CD4-positive, alpha-beta T cell treated with Interferon gamma for 1 hour (primary cell): ENCODE measurements at regions not wholly inside any gene's neighbourhood (a gene's known extent, or its start where the extent isn't known, plus 50 kb on each side); places are given as distances from the start of the nearest gene placed in this dataset.
"Not testable (repeated sequence)": the region's sequence is repeated elsewhere in the genome, so short reads cannot be mapped to it uniquely, and the experiment has no call there.

ENCODE experiments used
- DNase-seq: peaks from one replicate; pipeline ENCODE4 v3.0.0-alpha.2; 2020

DNA sequence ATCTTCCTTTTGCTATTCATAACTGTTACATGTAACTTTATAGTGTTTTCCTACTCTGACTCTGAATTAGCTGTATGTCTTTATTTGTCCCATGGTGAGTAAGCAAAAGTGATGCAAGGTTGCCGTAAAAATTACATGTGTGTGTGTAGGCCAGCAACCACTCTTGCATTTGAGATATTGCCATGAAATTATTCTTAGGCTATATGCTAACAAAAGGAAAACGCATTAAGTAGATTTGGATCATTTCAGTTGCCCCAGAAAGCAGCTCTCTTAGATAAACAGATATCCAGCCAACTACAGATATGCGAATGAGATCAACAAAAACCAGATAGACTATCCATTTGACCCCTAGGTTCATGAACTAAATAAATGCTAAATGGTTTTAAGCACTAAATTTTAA, 73.6 kb downstream of the CYLC2 start:
- no peak for DNase-seq

GRCh38 chr9:103078581-103078980, 83.4 kb downstream of the CYLC2 start:
- DNase-seq, result no peak

DNA sequence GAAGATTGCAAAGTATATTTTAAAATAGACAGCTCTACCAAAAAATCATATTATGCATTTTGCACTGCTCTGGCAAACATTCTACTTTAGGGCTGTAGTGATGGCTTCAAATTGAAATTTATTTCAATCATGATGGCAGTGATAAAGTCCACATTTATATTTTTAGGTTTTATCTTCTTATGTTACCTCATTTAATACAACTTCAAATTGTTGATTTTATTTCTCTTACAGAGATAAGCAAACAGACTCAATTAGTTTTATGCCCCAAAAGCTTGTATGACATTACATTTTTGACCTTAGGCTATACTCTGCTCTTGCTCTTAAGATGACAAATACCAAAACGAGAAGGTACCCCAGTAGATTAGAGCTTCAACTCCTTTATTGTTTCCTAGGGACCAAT, 87.4 kb downstream of the CYLC2 start:
- no peak for DNase-seq

DNA sequence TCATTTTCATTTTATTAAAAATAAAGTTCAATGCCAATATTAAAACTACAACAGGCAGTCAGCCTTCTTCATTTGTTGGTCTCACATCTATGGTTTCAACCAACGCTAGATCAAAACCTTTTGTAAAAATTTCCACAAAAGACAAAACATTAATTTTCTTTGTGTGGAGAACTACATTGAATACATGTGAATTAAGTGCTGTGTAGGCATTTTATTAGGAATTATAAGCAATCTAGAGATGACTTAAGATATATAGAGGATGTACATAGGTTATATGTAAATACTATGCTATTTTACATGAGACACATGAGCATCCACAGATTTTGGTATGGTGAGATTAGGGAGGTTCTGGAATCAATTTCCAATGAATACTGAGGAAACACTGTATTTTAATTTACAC, 94.2 kb downstream of the CYLC2 start:
- no peak for DNase-seq

- DNase-seq, result no peak
These were observed 109.0 kb downstream of the CYLC2 start for GRCh38 chr9:103104101-103104500.

- DNase-seq, result no peak
These were observed 121.1 kb downstream of the CYLC2 start for GRCh38 chr9:103116246-103116645.

- DNase-seq, result no peak
These were observed 131.4 kb downstream of the CYLC2 start for GRCh38 chr9:103126494-103126893.

DNA sequence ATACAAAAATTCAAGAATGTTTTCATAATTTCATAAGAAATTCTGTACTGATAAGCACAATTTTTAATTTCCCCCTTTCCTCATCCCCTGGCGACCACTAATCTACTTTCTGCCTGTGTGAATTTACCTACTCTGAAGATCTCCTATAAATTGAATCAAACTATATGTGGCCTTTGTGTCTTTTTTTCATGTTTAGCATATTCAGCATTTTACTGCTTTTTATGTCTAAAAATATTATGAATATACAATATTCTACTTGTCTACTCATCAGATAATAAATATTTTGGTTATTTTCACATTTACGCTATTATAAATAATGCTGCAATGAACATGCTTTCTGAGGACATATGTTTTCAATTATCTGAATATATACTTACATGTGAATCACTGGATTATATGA, 144.8 kb downstream of the CYLC2 start:
- no peak for DNase-seq

- no peak for DNase-seq
These were observed 157.3 kb downstream of the CYLC2 start for GRCh38 chr9:103152473-103152872.

DNA sequence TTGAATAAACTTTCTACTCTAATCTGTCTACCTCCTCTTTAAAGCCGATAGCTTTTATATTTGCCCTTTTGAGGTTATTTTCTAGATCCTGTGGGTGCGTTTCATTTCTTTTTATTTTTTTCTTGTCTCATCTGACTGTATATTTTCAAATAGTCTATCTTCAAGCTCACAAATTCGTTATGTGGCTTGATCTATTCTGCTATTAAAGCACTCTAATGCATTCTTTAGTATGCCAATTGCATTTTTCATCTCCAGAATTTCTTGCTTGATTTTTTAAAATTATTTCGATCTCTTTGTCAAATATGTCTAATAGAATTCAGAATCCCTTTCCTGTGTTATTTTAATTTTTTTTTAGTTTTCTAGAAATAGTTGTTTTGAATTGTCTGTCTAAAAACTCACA, 172.4 kb downstream of the CYLC2 start:
- DNase-seq, result no peak

DNA sequence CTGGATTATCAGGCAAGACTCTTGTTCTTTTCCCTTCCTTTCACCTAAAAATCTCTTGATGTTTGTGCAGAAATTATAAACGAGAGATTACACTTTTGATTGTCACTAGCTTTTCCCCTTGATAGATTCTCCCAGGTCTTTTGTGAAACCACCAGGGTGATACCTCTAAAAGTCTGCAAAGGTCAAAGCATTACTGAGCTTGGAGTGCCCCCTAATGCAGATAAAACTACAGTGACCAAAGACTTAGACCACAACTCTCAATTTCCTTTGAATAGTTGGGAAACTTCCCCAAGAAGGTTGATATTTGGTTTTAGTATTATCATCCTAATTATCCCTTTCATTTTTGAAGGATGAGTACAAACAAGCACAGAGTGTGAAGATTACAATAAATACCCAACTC, 173.1 kb downstream of the CYLC2 start:
- DNase-seq, result no peak

- no peak for DNase-seq
These were observed 174.7 kb downstream of the CYLC2 start for GRCh38 chr9:103169798-103170197.

DNA sequence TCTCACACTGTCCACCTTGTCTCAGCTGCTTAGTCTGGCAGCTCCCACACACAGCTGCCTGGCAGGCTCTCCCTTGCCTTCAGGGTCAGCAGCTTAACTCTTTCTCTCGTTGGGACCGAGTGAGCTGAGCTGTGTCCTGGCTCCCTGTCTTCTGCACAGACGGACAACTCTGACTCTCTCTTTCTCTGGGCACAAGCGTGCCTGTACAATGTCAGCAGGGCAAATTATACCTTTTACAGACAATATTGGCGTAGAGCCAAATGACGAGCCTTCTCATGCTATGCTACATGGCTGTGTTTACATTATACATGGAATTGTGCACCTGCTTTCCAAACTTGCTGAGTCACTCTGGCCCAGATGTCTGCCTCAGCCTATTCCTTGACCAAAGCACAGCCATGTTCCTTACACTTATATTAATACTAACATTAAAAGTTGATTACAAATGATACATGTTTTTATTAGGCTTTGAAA, 188.6 kb downstream of the CYLC2 start:
- no peak for DNase-seq

DNA sequence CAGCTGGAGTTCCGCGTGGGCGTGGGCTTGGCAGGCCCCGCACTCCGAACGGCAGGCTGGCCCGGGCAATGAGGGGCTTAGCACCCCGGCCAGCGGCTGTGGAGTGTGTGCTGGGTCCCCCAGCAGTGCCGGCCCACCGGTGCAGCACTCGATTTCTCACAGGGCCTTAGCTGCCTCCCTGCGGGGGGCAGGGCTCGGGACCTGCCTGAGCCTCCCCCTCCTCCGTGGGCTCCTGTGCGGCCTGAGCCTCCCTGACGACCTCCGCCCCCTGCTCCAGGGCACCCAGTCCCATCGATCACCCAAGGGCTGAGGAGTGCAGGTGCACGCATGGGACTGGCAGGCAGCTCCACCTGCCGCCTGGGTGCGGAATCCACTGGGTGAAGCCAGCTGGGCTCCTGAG, 191.8 kb downstream of the CYLC2 start:
- DNase-seq, result no peak

DNA sequence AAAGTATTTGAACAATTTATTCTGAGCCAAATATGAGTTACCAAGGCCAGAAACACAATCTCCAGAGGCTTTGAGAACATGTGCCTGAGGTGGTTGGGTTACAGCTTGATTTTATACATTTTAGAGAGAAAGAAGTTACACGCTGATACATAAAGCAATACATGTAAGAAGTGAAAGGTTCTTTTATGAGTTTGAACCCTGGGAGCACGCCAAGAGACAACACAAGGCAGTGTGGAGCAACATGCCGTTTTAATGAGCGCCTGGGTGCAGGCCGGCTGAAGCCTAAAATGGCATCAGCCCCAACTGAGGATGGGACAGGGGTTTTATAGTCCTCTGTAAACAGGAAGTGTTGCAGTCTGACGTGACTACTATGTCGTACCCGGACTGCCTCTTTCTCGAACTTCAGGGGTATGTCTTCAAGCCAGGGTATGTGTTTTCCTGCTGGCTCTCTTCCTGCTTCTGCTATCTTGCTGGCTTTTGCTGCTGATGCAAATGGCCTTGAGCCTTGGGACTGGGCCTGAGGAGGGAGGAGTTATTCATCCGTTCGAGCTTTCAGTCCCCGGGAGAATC, 193.7 kb downstream of the CYLC2 start:
- DNase-seq, result no peak

- no peak for DNase-seq
These were observed 198.9 kb downstream of the CYLC2 start for GRCh38 chr9:103193992-103194391.

DNA sequence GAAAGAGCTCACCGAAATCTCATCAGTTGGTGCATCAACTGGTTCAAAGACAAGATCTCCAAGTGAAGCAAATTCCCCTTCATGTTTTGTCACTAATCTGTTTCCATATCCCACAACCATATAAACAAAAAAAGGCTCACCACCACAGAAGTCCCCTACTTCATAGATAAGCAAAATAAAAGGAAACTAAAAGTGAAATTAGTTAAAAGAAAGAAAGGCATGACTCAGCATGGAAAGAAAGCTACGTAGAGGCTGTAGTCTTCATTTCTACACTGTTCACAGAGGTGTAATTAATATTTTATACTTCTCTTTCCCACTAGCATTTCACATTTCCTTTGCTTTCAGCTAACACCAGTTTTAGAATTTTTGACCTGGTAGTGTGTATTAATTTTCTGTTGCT, 208.0 kb downstream of the CYLC2 start:
- no peak for DNase-seq

DNA sequence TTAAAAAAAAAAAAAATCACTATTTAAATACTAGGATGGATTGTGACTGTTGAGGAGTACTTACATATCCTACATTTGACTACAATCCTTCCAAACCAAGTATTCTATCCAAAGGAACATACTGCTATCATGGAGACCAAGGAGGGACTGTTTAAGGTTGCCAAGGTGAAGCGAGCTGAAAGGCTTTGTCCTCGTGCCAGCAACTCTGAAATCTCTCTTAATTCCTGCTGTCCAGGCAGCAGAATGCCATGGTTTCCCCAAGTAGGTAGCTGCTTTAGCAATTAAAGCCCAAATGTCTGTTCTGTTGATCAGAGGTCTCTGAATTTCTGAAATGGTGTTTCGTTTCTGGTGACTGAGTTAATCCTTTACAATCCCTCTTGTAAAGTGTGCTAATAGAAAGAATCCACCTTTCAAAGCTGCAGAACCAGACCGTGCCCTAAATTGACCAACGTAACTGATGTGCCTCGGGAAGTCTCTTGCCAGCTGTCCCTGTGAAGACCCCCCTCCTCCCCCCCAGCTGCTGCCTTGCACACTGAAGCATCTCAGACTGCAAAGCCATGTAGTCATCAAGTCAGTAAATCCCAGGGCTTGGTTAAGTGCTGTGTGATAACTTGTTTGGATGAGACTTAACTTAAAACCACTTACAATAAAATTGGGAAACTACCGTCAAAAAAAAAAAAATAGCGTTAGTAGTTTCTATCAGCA, 210.9 kb downstream of the CYLC2 start:
- not testable (repeated sequence) for DNase-seq

- no peak for DNase-seq
These were observed 215.5 kb downstream of the CYLC2 start for GRCh38 chr9:103210607-103211006.

DNA sequence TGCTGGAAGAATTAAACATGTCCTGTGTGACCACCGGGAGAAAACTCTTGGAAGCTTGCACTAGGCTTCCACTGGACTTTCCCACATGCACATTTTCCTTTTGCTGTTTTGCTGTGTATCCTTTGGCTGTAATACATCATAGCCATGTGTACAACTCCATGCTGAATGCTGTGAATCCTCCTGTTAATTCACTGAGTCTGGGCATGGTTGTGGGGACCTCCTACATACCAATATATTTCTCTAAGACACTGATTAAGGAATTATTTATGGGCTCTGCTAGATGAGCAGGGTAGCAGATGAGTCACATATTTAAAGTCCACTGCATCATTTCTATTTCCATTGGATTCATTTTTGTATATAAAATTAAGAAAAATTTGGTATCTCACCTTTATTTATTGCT, 220.1 kb downstream of the CYLC2 start:
- no peak for DNase-seq

DNA sequence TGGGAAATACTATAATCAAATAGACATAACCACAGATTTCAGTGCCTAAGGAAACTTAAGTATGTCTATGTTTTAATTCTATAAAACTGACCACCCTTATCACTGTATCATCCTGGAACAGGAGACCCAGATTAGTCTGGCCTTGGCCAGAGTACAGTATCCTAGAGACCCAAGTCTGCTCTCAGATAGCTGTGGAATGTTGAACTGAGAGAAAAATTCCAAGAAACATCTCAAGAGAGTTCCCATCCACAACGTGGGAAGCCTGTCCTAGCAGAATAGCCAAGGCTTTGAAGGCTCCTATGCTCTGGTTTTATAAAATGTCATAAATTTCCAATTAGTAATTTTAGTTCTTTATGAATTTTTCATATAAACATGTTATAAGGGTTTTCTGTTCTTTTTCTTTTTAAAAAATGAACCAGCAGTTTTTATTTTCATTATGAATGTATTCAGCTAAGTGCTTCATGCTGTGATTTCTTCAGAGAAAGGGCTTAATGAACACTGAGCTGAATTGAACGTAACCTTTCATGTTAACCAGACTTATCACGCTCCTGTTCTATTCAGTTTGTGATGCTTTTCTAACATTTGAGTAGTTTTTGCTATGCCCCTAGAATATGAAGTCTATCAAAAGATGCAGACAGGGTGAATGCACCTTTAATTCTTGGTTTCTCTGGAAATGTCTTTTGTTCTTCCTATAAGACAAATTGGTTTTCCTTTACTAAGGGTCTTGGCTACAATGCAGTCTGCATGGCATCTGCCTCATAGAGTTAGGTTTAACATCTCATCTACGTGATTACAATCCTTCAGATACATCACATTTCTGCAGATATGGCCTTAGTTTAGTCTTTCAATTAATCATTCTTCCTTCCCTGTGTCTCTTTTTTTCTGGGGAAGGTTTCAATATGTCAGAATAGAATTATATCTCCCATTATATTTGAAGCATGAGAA, 230.8 kb downstream of the CYLC2 start:
- no peak for DNase-seq

DNA sequence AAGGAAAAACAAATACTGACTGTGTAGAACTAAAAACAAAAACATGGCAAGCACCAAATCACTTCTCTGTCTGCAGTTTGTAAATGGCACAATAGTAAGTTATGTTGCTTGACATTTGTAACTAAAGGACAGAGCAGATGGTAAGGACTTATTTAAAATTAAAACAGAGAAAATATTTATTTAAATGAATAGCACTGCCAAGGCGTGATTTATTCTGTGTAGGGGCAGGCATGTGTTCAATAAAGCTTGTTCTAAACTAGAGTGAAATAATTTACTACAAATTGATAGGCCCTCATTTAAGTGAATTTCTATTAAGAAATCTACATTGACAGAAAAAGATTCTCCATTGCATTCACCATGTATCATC, 231.5 kb downstream of the CYLC2 start:
- no peak for DNase-seq

- not testable (repeated sequence) for DNase-seq
These were observed 242.5 kb downstream of the CYLC2 start for GRCh38 chr9:103237571-103238109.

DNA sequence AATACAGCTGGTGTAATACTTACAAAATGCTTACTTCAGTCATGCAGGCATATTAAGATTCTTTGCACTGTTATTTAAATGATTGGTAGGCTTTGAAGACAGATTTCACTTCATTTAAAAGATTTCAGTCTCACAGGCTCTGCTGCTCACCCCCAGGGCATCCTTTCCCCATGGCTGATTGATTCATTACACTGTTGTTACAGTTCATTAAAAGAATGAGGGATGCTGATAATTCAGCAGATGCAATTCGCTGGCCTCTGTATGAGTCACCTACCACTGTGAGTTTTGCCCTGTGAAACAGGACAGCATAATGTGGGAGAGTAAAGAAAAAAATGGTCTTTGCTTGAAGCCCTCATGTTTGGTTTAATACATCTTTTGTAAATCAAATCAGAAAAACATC, 246.9 kb downstream of the CYLC2 start:
- DNase-seq, result no peak
